Neural cell (in vitro differentiated cells): ENCODE measurements at regions not wholly inside any gene's neighbourhood (a gene's known extent, or its start where the extent isn't known, plus 50 kb on each side); places are given as distances from the start of the nearest gene placed in this dataset.
A peak's percentile ranks its signal among the peaks of the same experiment; 100 is the strongest.

Source experiments
- H2AFZ ChIP-seq: fragments of 200-600, 300-800 bp; sonication (generic), shearing (Covaris generic); 2 replicates; pipeline ENCODE4 v1.6.0; 2014; ENCODE audit warnings: low read depth, mild to moderate bottlenecking, antibody characterized with exemption, low read length, moderate library complexity
- H3F3A ChIP-seq: fragments of 200-600 bp; shearing (Covaris generic); 2 replicates; pipeline ENCODE4 v1.6.1; 2016; ENCODE audit warnings: mild to moderate bottlenecking, moderate library complexity, mixed read lengths, antibody characterized with exemption, low read length; ENCODE audit not compliant: insufficient read depth, poor library complexity, severe bottlenecking
- H3K27ac ChIP-seq: fragments of 200-600, 300-800 bp; sonication (generic), shearing (Covaris generic); 2 replicates; pipeline ENCODE4 v1.5.1; 2014; ENCODE audit warnings: mild to moderate bottlenecking, low read length, moderate library complexity
- H3K27me3 ChIP-seq: fragments of 300-800, 200-600 bp; sonication (generic), shearing (Covaris generic); 2 replicates; pipeline ENCODE4 v1.6.0; 2014; ENCODE audit warnings: mild to moderate bottlenecking, low read depth, low read length, moderate library complexity; ENCODE audit not compliant: insufficient read depth
- H3K36me3 ChIP-seq: fragments of 300-800, 200-600 bp; sonication (generic), shearing (Covaris generic); 2 replicates; pipeline ENCODE4 v1.5.1; 2014; ENCODE audit warnings: mild to moderate bottlenecking, antibody characterized with exemption, low read length, moderate library complexity; ENCODE audit not compliant: insufficient read depth
- H3K4me2 ChIP-seq: fragments of 300-800, 200-600 bp; sonication (generic), shearing (Covaris generic); 2 replicates; pipeline ENCODE4 v1.6.0; 2014; ENCODE audit warnings: mild to moderate bottlenecking, low read length
- H3K4me3 ChIP-seq: fragments of 300-800, 200-600 bp; sonication (generic), shearing (Covaris generic); 2 replicates; pipeline ENCODE4 v1.5.1; 2014; ENCODE audit warnings: mild to moderate bottlenecking, low read length, moderate library complexity
- H3K79me2 ChIP-seq: fragments of 200-600 bp; shearing (Covaris generic); replicated peaks from 2 replicates; pipeline ENCODE4 v1.6.0; 2014; ENCODE audit warnings: mild to moderate bottlenecking, low read length, moderate library complexity; ENCODE audit not compliant: insufficient read depth
- H3K9ac ChIP-seq: fragments of 300-800, 200-600 bp; sonication (generic), shearing (Covaris generic); 2 replicates; pipeline ENCODE4 v1.6.1; 2016; ENCODE audit warnings: mild to moderate bottlenecking, low read length, mixed read lengths
- H3K9me2 ChIP-seq: fragments of 200-600 bp; shearing (Covaris generic); 2 replicates; pipeline ENCODE4 v1.6.1; 2016; ENCODE audit warnings: mild to moderate bottlenecking, low read length, mixed read lengths; ENCODE audit not compliant: insufficient read depth
- H3K9me3 ChIP-seq: fragments of 200-600, 300-800 bp; sonication (generic), shearing (Covaris generic); 2 replicates; pipeline ENCODE4 v1.6.1; 2016; ENCODE audit warnings: mild to moderate bottlenecking, mixed run types, low read length, moderate library complexity, mixed read lengths
- H4K20me1 ChIP-seq: fragments of 200-600 bp; shearing (Covaris generic); 2 replicates; pipeline ENCODE4 v1.6.1; 2016; ENCODE audit warnings: mild to moderate bottlenecking, mixed run types; ENCODE audit not compliant: insufficient read depth
- CTCF ChIP-seq: fragments of 450-650 bp; IDR thresholded peaks from 2 replicates; pipeline ENCODE4 v1.5.1; 2014; ENCODE audit warnings: antibody characterized with exemption, mild to moderate bottlenecking, moderate library complexity; ENCODE audit not compliant: poor library complexity, severe bottlenecking
- EP300 ChIP-seq: fragments of 450-650 bp; conservative IDR thresholded peaks from 2 replicates; pipeline ENCODE4 v1.6.1; 2014; ENCODE audit warnings: antibody characterized with exemption, mild to moderate bottlenecking, moderate library complexity; ENCODE audit not compliant: poor library complexity, severe bottlenecking
- EZH2 ChIP-seq: fragments of 200-600, 300-800 bp; shearing (Covaris generic), sonication (generic); IDR thresholded peaks from 2 replicates; pipeline ENCODE4 v1.6.1; 2014; ENCODE audit warnings: antibody characterized with exemption, low read length, borderline replicate concordance, mild to moderate bottlenecking; ENCODE audit not compliant: insufficient read depth, poor library complexity, severe bottlenecking
- MXI1 ChIP-seq: fragments of 450-650 bp; conservative IDR thresholded peaks from 2 replicates; pipeline ENCODE4 v1.6.1; 2014; ENCODE audit warnings: antibody characterized with exemption, mild to moderate bottlenecking; ENCODE audit not compliant: poor library complexity, severe bottlenecking
- POLR2AphosphoS5 ChIP-seq: IDR thresholded peaks from 2 replicates; pipeline ENCODE4 v1.6.1; 2012
- RAD21 ChIP-seq: fragments of 450-650 bp; conservative IDR thresholded peaks from 2 replicates; pipeline ENCODE4 v1.6.1; 2014; ENCODE audit warnings: antibody characterized with exemption, mild to moderate bottlenecking, moderate library complexity
- REST ChIP-seq: IDR thresholded peaks from 2 replicates; pipeline ENCODE4 v1.6.1; 2012; ENCODE audit warnings: borderline replicate concordance
- SMC3 ChIP-seq: fragments of 450-650 bp; conservative IDR thresholded peaks from 2 replicates; pipeline ENCODE4 v1.6.1; 2014; ENCODE audit warnings: antibody characterized with exemption, mild to moderate bottlenecking, moderate library complexity; ENCODE audit not compliant: poor library complexity
- TAF1 ChIP-seq: IDR thresholded peaks from 2 replicates; pipeline ENCODE4 v1.6.1; 2012; ENCODE audit warnings: low read depth

GRCh38 chr12:40598073-40598472, 94.2 kb upstream of the CNTN1 start:
- H3K36me3 ChIP-seq, result no peaks in the 10 kb centered on the region
- H3K27ac ChIP-seq, result no peak overlapping the region
- H2AFZ ChIP-seq, result no peak overlapping the region
- no peaks in the 10 kb centered on the region for H3K27me3 ChIP-seq
- TF ChIP-seq REST (no peak), SMC3 (no peak), MXI1 (no peak), EP300 (no peak), TAF1 (no peak), POLR2AphosphoS5 (no peak), CTCF (no peak), EZH2 (no peak), RAD21 (no peak)
- no peak overlapping the region for H3K4me2 ChIP-seq
- no peaks in the 10 kb centered on the region for H3K79me2 ChIP-seq
- no peaks in the 10 kb centered on the region for H4K20me1 ChIP-seq
- H3K9me2 ChIP-seq, result no peaks in the 10 kb centered on the region
- no peaks in the 10 kb centered on the region for H3K9me3 ChIP-seq
- no peaks in the 10 kb centered on the region for H3F3A ChIP-seq
- no peak overlapping the region for H3K9ac ChIP-seq
- no peak overlapping the region for H3K4me3 ChIP-seq

GRCh38 chr12:40602562-40602961, 89.7 kb upstream of the CNTN1 start:
- Histone ChIP-seq H3K4me2 (no peak overlapping the region), H3K36me3 (no peaks in the 10 kb centered on the region), H3K9ac (no peak overlapping the region)

GRCh38 chr12:40614923-40615322, 77.3 kb upstream of the CNTN1 start:
- H3K9me3 ChIP-seq, result no peaks in the 10 kb centered on the region
- no peaks in the 10 kb centered on the region for H3K27me3 ChIP-seq
- H3K4me2 ChIP-seq, result no peak overlapping the region
- no peak overlapping the region for H3K27ac ChIP-seq
- no peaks in the 10 kb centered on the region for H3K79me2 ChIP-seq
- no peak overlapping the region for H3K4me3 ChIP-seq
- no peaks in the 10 kb centered on the region for H3F3A ChIP-seq
- H3K9me2 ChIP-seq, result no peaks in the 10 kb centered on the region
- no peaks in the 10 kb centered on the region for H4K20me1 ChIP-seq
- no peak overlapping the region for H2AFZ ChIP-seq
- no peaks in the 10 kb centered on the region for H3K36me3 ChIP-seq
- TF ChIP-seq REST, result no peak
- no peak for TF ChIP-seq RAD21
- TF ChIP-seq MXI1, result no peak
- no peak for TF ChIP-seq CTCF
- TF ChIP-seq TAF1, result no peak
- TF ChIP-seq EZH2, result no peak
- TF ChIP-seq POLR2AphosphoS5, result no peak
- no peak for TF ChIP-seq EP300
- no peak for TF ChIP-seq SMC3
- no peak overlapping the region for H3K9ac ChIP-seq

More at GRCh38 chr12:40602562-40602961, 89.7 kb upstream of the CNTN1 start:
- no peaks in the 10 kb centered on the region for H3K9me2 ChIP-seq
- no peaks in the 10 kb centered on the region for H4K20me1 ChIP-seq
- peaks cover 2% of the 10 kb centered on the region for H3K27me3 ChIP-seq
- no peak overlapping the region for H3K27ac ChIP-seq
- H2AFZ ChIP-seq, result no peak overlapping the region
- no peaks in the 10 kb centered on the region for H3K9me3 ChIP-seq
- H3K4me3 ChIP-seq, result no peak overlapping the region
- TF ChIP-seq POLR2AphosphoS5 (peak; percentile 21), MXI1 (no peak), SMC3 (no peak), RAD21 (no peak)
- no peaks in the 10 kb centered on the region for H3F3A ChIP-seq
- H3K79me2 ChIP-seq, result no peaks in the 10 kb centered on the region
